Right renal cortex interstitium (tissue), 3 donors: ENCODE measurements at regions not wholly inside any gene's neighbourhood (a gene's known extent, or its start where the extent isn't known, plus 50 kb on each side); places are given as distances from the start of the nearest gene placed in this dataset.
"Not testable (repeated sequence)": the region's sequence is repeated elsewhere in the genome, so short reads cannot be mapped to it uniquely, and the experiment has no call there.

ENCODE experiments used
- DNase-seq, 3 donors: peaks; one replicate each; pipeline ENCODE4 v3.0.0-alpha.2; 2013; ENCODE audit warnings: low read depth in 3 of 3, low spot score in 2 of 3

- no peak for DNase-seq
These were observed 444.7 kb upstream of the TENM3 start for GRCh38 chr4:181798536-181798935.

GRCh38 chr4:181799561-181800069, 443.6 kb upstream of the TENM3 start:
- DNase-seq, result no peak

GRCh38 chr4:181802207-181802606, 441.0 kb upstream of the TENM3 start:
- DNase-seq, result no peak

DNA sequence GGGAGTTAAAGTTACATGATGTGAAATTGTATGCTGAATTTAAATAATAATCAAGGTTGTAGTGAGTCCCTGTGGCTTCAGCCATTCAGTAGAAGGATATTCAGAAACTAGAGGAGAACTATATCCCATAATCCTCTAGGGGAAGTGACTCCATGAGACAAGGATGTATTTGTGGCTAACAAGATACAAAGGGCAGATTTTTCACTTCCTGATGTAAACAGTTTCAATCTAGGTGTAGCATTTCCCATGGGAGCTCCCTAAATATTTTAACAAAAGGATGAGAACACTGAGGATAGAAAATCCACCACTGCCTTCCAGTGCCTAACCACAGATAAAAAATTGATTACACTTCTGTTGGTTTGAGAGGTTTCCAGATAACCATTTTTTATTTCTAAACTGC, 435.4 kb upstream of the TENM3 start:
- DNase-seq, result no peak

- no peak for DNase-seq
These were observed 432.5 kb upstream of the TENM3 start for GRCh38 chr4:181810711-181811110.

GRCh38 chr4:181811550-181811949, 431.7 kb upstream of the TENM3 start:
- DNase-seq, result not testable (repeated sequence)

- no peak for DNase-seq
These were observed 423.3 kb upstream of the TENM3 start for GRCh38 chr4:181819946-181820345.

DNA sequence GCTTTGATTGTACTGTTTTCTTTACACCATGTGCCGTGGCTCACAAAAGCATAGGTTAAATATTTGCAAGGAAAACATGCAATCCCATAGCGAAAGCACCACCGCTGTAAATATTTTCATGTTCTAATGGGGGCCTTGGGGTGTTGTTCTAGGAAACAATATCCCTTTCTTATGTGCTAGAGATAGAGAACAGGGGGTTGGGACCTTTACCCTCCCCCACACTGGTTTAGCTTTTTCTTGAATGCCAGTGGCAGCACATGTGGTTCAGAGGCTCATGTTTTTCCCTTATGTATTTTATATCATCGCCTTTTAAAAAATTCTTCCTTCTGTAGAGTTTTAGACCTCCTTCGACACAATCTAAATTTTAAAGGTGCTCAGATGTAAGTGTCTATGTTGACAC, 422.6 kb upstream of the TENM3 start:
- no peak for DNase-seq

- DNase-seq, result no peak
These were observed 421.9 kb upstream of the TENM3 start for GRCh38 chr4:181821039-181822004.

GRCh38 chr4:181822005-181822375, 421.2 kb upstream of the TENM3 start:
- DNase-seq, result peak in 2 of 3 donors; percentile 45 to 56

- no peak for DNase-seq
These were observed 420.0 kb upstream of the TENM3 start for GRCh38 chr4:181823183-181823582.

- no peak for DNase-seq
These were observed 419.6 kb upstream of the TENM3 start for GRCh38 chr4:181823645-181824044.

GRCh38 chr4:181825564-181825963, 417.6 kb upstream of the TENM3 start:
- no peak for DNase-seq

- DNase-seq, result no peak
These were observed 416.0 kb upstream of the TENM3 start for GRCh38 chr4:181827246-181827645.

DNA sequence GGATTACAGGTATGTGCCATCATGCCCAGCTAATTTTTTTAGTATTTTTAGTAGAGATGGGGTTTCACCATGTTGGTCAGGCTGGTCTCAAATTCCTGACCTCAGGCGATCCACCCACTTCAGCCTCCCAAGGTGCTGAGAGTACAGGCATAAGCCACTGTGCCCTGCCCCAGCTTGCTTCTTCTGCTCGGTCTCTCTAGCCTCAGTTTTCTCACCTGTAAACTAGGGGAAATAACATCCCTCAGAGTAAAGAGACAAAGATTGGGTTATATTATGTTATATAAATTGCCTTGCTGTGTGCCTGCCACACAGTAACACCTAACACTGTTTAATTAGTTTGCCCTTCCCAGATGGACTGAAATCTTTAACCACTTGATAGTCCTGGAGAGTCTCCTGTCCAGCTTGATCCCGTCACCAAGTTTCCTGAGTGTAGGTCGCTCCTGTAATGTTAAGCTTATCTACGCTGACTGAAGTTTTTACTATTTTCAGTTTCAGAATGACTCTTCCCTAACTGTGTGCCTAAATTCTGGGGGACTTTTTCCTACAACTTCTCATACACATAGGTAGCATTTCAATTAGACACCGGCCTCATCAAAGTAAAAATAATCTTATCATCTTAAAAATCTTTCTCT, 412.7 kb upstream of the TENM3 start:
- DNase-seq, result no peak

DNA sequence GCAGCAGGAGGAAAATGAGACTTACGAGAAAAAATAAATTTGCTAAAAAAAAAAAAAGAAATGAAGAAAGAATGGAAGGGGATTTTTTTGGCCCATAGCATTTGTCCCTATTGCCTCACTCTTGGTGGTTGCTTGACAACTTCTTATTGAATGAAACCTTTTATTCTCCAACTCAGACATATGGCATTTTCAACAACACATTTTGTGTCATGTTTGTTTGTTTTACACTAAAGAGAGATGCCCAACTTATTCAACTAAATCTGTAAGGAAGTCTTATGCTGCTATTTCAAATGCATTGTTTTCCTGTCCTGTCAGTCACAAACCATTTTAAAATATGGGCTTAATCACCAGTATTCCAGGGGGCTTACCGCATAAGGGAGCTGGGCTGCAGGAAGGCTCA, 409.1 kb upstream of the TENM3 start:
- DNase-seq, result no peak

DNA sequence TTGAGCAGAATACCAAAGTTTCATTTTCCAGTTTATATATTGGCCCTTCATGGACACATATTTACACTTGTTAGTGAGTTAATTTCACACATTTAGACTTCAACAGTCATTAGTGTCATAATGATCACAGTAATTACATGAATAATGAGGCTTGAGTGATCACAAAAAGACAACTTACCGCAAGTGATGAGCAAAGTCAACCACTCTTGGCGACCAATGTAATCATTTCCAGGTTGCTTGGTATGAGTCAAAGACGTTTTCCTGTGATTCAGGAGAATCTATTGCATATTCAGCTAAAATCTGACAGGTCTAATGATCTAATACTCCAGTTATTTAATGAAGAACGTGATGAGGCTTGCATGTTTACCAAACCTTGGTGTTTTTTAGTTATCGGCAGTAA, 407.9 kb upstream of the TENM3 start:
- no peak for DNase-seq

DNA sequence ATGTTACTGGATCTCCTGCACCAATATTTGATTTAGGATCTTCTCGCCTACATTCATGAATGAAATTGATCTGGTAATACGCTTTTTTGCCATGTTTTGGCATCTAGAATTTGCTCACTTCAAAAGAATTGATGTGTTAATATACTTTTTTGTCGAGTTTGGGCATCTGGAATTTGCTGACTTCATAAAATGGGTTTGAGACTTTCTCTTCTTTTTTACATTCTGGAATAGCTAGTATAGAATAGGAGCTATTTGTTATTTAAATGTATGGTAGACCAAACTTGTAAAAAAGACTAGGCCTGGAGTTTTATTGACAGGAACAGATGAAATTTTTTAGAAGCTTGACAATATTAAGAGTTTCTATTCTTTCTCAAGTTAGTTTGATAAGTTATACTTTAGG, 404.9 kb upstream of the TENM3 start:
- no peak for DNase-seq

GRCh38 chr4:181843797-181844196, 399.4 kb upstream of the TENM3 start:
- not testable (repeated sequence) for DNase-seq

- DNase-seq, result no peak
These were observed 397.6 kb upstream of the TENM3 start for GRCh38 chr4:181845617-181846016.

- DNase-seq, result no peak
These were observed 396.3 kb upstream of the TENM3 start for GRCh38 chr4:181846934-181847333.

- DNase-seq, result no peak
These were observed 394.8 kb upstream of the TENM3 start for GRCh38 chr4:181848357-181848756.
